GM23248 (cell line): ENCODE measurements at regions not wholly inside any gene's neighbourhood (a gene's known extent, or its start where the extent isn't known, plus 50 kb on each side); places are given as distances from the start of the nearest gene placed in this dataset.

Experiments used
- DNase-seq: peaks from one replicate; pipeline ENCODE4 v3.0.0-alpha.2; 2015
- H2AFZ ChIP-seq: fragments of 200-600 bp; sonication (generic); 2 replicates; pipeline ENCODE4 v1.6.1; 2016; ENCODE audit warnings: antibody characterized with exemption
- H3F3A ChIP-seq: fragments of 200-600 bp; sonication (generic); 2 replicates; pipeline ENCODE4 v1.6.1; 2016; ENCODE audit warnings: mild to moderate bottlenecking, antibody characterized with exemption, mixed run types; ENCODE audit not compliant: insufficient read depth
- H3K27ac ChIP-seq: fragments of 200-600 bp; sonication (generic); 2 replicates; pipeline ENCODE4 v1.5.1; 2016; ENCODE audit warnings: mild to moderate bottlenecking
- H3K27me3 ChIP-seq: fragments of 200-600 bp; sonication (generic); replicated peaks from 2 replicates; pipeline ENCODE4 v1.6.1; 2016; ENCODE audit warnings: mild to moderate bottlenecking; ENCODE audit not compliant: insufficient read depth
- H3K36me3 ChIP-seq: fragments of 200-600 bp; sonication (generic); 2 replicates; pipeline ENCODE4 v1.6.1; 2016; ENCODE audit warnings: low read depth, mild to moderate bottlenecking
- H3K4me1 ChIP-seq: fragments of 200-600 bp; sonication (generic); 2 replicates; pipeline ENCODE4 v1.6.1; 2016; ENCODE audit warnings: mild to moderate bottlenecking; ENCODE audit not compliant: insufficient read depth
- H3K4me2 ChIP-seq: fragments of 200-600 bp; sonication (generic); one replicate; pipeline ENCODE4 v1.6.1; 2016; ENCODE audit warnings: mild to moderate bottlenecking; ENCODE audit not compliant: unreplicated experiment
- H3K4me3 ChIP-seq: fragments of 200-600 bp; sonication (generic); 2 replicates; pipeline ENCODE4 v1.5.1; 2016; ENCODE audit warnings: mild to moderate bottlenecking
- H3K79me2 ChIP-seq: fragments of 200-600 bp; sonication (generic); 2 replicates; pipeline ENCODE4 v1.6.1; 2016; ENCODE audit warnings: mild to moderate bottlenecking; ENCODE audit not compliant: insufficient read depth
- H3K9ac ChIP-seq: fragments of 200-600 bp; sonication (generic); 2 replicates; pipeline ENCODE4 v1.6.1; 2016; ENCODE audit warnings: mild to moderate bottlenecking
- H3K9me2 ChIP-seq: fragments of 200-600 bp; sonication (generic); 2 replicates; pipeline ENCODE4 v1.6.1; 2016; ENCODE audit warnings: mixed run types, mild to moderate bottlenecking, moderate library complexity; ENCODE audit not compliant: insufficient read depth
- H3K9me3 ChIP-seq: fragments of 200-600 bp; sonication (generic); one replicate; pipeline ENCODE4 v1.6.1; 2017; ENCODE audit warnings: low read depth
- H4K20me1 ChIP-seq: fragments of 200-600 bp; sonication (generic); 2 replicates; pipeline ENCODE4 v1.6.0; 2016; ENCODE audit not compliant: insufficient read depth
- EZH2 ChIP-seq: fragments of 200-600 bp; sonication (generic); IDR thresholded peaks from 2 replicates; pipeline ENCODE4 v1.6.1; 2018; ENCODE audit warnings: antibody characterized with exemption, mild to moderate bottlenecking; ENCODE audit not compliant: insufficient read depth, poor library complexity, severe bottlenecking
- EZH2phosphoT487 ChIP-seq: fragments of 200-600 bp; sonication (generic); IDR thresholded peaks from 2 replicates; pipeline ENCODE4 v1.6.1; 2018; ENCODE audit warnings: antibody characterized with exemption, moderate library complexity, mild to moderate bottlenecking, low read depth; ENCODE audit not compliant: insufficient read depth
- WGBS, 2 experiments: methylation state at CpG; one replicate each; pipeline ENCODE4 v1.1.6; 2015 to 2017; ENCODE audit warnings: low lambda C conversion rate in 2 of 2, low coverage in 1 of 2; ENCODE audit errors: missing lambda C conversion rate in 2 of 2; 5-methylcytosine and 5-hydroxymethylcytosine counted together
- in situ Hi-C: fragments of 300-500 bp; cut with MboI; formaldehyde crosslinking; loops from 2 replicates; pipeline ENCODE4 v1.15.0; 2020

GRCh38 chr5:155274484-155274883 is 260.9 kb downstream of the KIF4B start:
- no peaks in the 10 kb centered on the region for H3K36me3 ChIP-seq
- no peaks in the 10 kb centered on the region for H4K20me1 ChIP-seq
- in situ Hi-C loops, result no loop called here
- H3K4me1 ChIP-seq, result no peaks in the 10 kb centered on the region
- H3K27me3 ChIP-seq, result no peaks in the 10 kb centered on the region
- H3K4me2 ChIP-seq, result no peak overlapping the region
- no peak for DNase-seq
- 30 to 32% methylated on average over 5 of the region's 5 CpGs for WGBS, 2 experiments
- H2AFZ ChIP-seq, result no peak overlapping the region
- H3F3A ChIP-seq, result no peaks in the 10 kb centered on the region
- H3K79me2 ChIP-seq, result no peaks in the 10 kb centered on the region
- TF ChIP-seq EZH2phosphoT487, result no peak
- no peak for TF ChIP-seq EZH2
- no peaks in the 10 kb centered on the region for H3K9me2 ChIP-seq
- no peak overlapping the region for H3K9ac ChIP-seq
- H3K4me3 ChIP-seq, result no peak overlapping the region
- no peak overlapping the region for H3K27ac ChIP-seq
- H3K9me3 ChIP-seq, result no peaks in the 10 kb centered on the region

- Histone ChIP-seq H3K36me3 (no peaks in the 10 kb centered on the region), H3K9ac (no peak overlapping the region), H3K79me2 (no peaks in the 10 kb centered on the region), H3K27ac (no peak overlapping the region), H3F3A (no peaks in the 10 kb centered on the region), H3K4me1 (no peaks in the 10 kb centered on the region), H3K4me3 (no peak overlapping the region), H3K27me3 (no peaks in the 10 kb centered on the region), H2AFZ (no peak overlapping the region), H4K20me1 (no peaks in the 10 kb centered on the region), H3K4me2 (no peak overlapping the region), H3K9me3 (no peaks in the 10 kb centered on the region), H3K9me2 (no peaks in the 10 kb centered on the region)
- no peak for TF ChIP-seq EZH2phosphoT487
- no peak for TF ChIP-seq EZH2
- WGBS, 2 experiments, result 2 to 4% methylated on average over 6 of the region's 6 CpGs
- no peak for DNase-seq
- in situ Hi-C loops, result no loop called here
Measured at GRCh38 chr5:155275222-155275621, 261.7 kb downstream of the KIF4B start.

GRCh38 chr5:155276231-155276630 is 262.7 kb downstream of the KIF4B start:
- in situ Hi-C loops, result no loop called here
- no peak overlapping the region for H3K4me3 ChIP-seq
- no peaks in the 10 kb centered on the region for H3K79me2 ChIP-seq
- DNase-seq, result no peak
- no peak overlapping the region for H3K27ac ChIP-seq
- no peaks in the 10 kb centered on the region for H4K20me1 ChIP-seq
- no peaks in the 10 kb centered on the region for H3K9me3 ChIP-seq
- H3K9ac ChIP-seq, result no peak overlapping the region
- H2AFZ ChIP-seq, result no peak overlapping the region
- no peaks in the 10 kb centered on the region for H3K4me1 ChIP-seq
- WGBS, 2 experiments, result 35 to 40% methylated on average over 3 of the region's 3 CpGs
- no peaks in the 10 kb centered on the region for H3F3A ChIP-seq
- TF ChIP-seq EZH2, result no peak
- no peak for TF ChIP-seq EZH2phosphoT487
- H3K9me2 ChIP-seq, result no peaks in the 10 kb centered on the region
- no peak overlapping the region for H3K4me2 ChIP-seq
- H3K36me3 ChIP-seq, result no peaks in the 10 kb centered on the region
- no peaks in the 10 kb centered on the region for H3K27me3 ChIP-seq

- TF ChIP-seq EZH2phosphoT487 (no peak), EZH2 (no peak)
- no peak overlapping the region for H3K4me2 ChIP-seq
- no peak overlapping the region for H2AFZ ChIP-seq
- no peaks in the 10 kb centered on the region for H3K27me3 ChIP-seq
- in situ Hi-C loops, result no loop called here
- no peak overlapping the region for H3K27ac ChIP-seq
- H3K9me3 ChIP-seq, result no peaks in the 10 kb centered on the region
- H3K4me3 ChIP-seq, result no peak overlapping the region
- no peaks in the 10 kb centered on the region for H4K20me1 ChIP-seq
- no peaks in the 10 kb centered on the region for H3F3A ChIP-seq
- no peak overlapping the region for H3K9ac ChIP-seq
- WGBS, 2 experiments, result 0% methylated on average over 4 of the region's 4 CpGs
- H3K36me3 ChIP-seq, result no peaks in the 10 kb centered on the region
- DNase-seq, result no peak
- H3K4me1 ChIP-seq, result no peaks in the 10 kb centered on the region
- H3K9me2 ChIP-seq, result no peaks in the 10 kb centered on the region
- no peaks in the 10 kb centered on the region for H3K79me2 ChIP-seq
Measured at GRCh38 chr5:155278532-155278931, 265.0 kb downstream of the KIF4B start.

- no peak overlapping the region for H2AFZ ChIP-seq
- no peak overlapping the region for H3K4me3 ChIP-seq
- no peaks in the 10 kb centered on the region for H4K20me1 ChIP-seq
- no peak overlapping the region for H3K9ac ChIP-seq
- TF ChIP-seq EZH2, result no peak
- no peak for TF ChIP-seq EZH2phosphoT487
- no peaks in the 10 kb centered on the region for H3K9me2 ChIP-seq
- H3K4me1 ChIP-seq, result no peaks in the 10 kb centered on the region
- H3K27ac ChIP-seq, result no peak overlapping the region
- in situ Hi-C loops, result no loop called here
- DNase-seq, result no peak
- WGBS, 2 experiments, result 29% methylated on average over 6 of the region's 6 CpGs
- H3F3A ChIP-seq, result no peaks in the 10 kb centered on the region
- no peaks in the 10 kb centered on the region for H3K9me3 ChIP-seq
- H3K27me3 ChIP-seq, result no peaks in the 10 kb centered on the region
- no peaks in the 10 kb centered on the region for H3K36me3 ChIP-seq
- H3K79me2 ChIP-seq, result no peaks in the 10 kb centered on the region
- H3K4me2 ChIP-seq, result no peak overlapping the region
Measured at GRCh38 chr5:155282503-155283107, 269.1 kb downstream of the KIF4B start.
